ENCODE measurements at regions not wholly inside any gene's neighbourhood (a gene's known extent, or its start where the extent isn't known, plus 50 kb on each side); places are given as distances from the start of the nearest gene placed in this dataset.

DNA sequence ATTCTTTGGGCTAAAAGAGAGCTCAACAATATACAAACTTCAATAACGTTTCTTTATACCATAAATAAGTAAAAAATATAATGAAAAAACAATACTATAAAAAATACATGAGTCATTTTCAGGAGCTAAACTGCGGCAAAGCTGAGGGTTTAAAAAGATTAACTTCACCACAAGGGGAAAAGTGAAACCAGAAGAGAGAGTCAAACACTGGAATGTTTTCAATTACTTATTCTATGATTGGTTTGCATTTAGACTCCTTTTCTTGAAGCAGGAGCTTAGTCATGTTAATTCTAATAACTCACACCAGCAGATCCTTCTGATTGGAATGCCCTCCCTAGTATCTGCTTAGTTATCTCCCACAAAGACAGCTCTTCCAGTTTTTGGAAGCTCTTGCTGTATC lies 627.3 kb downstream of the UTRN start:
- intact Hi-C loops (cut with DNase I; ENCODE audit: low total_unique reads) = no loop called here
- DNase-seq = no peak
- no peaks in the 10 kb centered on the region for H3K4me1 ChIP-seq
- H3K9me3 ChIP-seq = no peaks in the 10 kb centered on the region
- TF ChIP-seq, protein P1, sequence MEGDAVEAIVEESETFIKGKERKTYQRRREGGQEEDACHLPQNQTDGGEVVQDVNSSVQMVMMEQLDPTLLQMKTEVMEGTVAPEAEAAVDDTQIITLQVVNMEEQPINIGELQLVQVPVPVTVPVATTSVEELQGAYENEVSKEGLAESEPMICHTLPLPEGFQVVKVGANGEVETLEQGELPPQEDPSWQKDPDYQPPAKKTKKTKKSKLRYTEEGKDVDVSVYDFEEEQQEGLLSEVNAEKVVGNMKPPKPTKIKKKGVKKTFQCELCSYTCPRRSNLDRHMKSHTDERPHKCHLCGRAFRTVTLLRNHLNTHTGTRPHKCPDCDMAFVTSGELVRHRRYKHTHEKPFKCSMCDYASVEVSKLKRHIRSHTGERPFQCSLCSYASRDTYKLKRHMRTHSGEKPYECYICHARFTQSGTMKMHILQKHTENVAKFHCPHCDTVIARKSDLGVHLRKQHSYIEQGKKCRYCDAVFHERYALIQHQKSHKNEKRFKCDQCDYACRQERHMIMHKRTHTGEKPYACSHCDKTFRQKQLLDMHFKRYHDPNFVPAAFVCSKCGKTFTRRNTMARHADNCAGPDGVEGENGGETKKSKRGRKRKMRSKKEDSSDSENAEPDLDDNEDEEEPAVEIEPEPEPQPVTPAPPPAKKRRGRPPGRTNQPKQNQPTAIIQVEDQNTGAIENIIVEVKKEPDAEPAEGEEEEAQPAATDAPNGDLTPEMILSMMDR (IDR thresholded peaks at IDR 0.05) = no peak
- no peak for TF ChIP-seq POLR2A (IDR thresholded peaks at IDR 0.05)
- no peak overlapping the region for H3K4me3 ChIP-seq
- no peaks in the 10 kb centered on the region for H3K27me3 ChIP-seq
- H3K27ac ChIP-seq = no peak overlapping the region
- no peaks in the 10 kb centered on the region for H3K36me3 ChIP-seq

DNA sequence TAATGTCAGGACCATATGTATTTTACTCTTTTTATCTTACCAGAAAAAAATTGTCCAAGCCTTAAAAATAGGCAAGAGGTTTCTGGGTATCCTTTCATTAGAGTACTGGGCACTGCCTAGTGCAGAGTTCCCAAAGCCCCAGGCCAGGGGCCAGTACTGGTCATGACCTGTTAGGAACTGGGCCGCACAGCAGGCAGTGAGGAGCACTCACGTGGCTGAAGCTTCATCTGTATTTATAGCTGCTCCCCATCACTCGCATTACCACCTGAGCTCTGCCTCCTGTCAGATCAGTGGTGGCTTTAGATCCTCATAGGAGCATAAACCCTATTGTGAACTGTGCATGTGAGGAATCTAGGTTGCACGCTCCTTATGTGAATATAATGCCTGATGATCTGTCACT lies 632.9 kb downstream of the UTRN start:
- intact Hi-C loops (cut with DNase I; ENCODE audit: low total_unique reads) = no loop called here
- no peaks in the 10 kb centered on the region for H3K27me3 ChIP-seq
- no peaks in the 10 kb centered on the region for H3K4me1 ChIP-seq
- H3K9me3 ChIP-seq = no peaks in the 10 kb centered on the region
- no peak overlapping the region for H3K4me3 ChIP-seq
- TF ChIP-seq, protein P1 (IDR thresholded peaks at IDR 0.05) = no peak
- no peak for TF ChIP-seq POLR2A (IDR thresholded peaks at IDR 0.05)
- DNase-seq = no peak
- H3K27ac ChIP-seq = no peak overlapping the region
- H3K36me3 ChIP-seq = no peaks in the 10 kb centered on the region

DNA sequence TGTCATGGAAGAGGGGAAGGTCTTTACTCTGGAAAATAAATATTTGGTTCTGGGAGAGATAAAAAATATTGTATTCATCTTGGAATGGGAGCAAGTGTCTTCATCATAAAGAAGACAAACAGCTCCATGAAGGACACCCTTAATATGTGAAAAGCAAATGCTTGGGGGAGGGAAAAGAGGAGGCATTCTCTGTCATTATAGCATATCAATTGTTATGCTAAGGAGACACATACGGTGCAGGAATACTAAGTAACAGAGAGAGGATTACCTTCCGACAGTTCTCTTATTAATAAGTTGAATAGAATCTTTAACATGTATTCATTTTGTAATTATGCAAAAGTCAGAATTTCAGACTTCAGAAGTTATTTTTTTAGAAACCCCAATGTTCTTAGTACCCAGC lies 634.4 kb downstream of the UTRN start:
- H3K36me3 ChIP-seq = no peaks in the 10 kb centered on the region
- DNase-seq = no peak
- H3K9me3 ChIP-seq = no peaks in the 10 kb centered on the region
- no peaks in the 10 kb centered on the region for H3K4me1 ChIP-seq
- H3K4me3 ChIP-seq = no peak overlapping the region
- H3K27ac ChIP-seq = no peak overlapping the region
- intact Hi-C loops (cut with DNase I; ENCODE audit: low total_unique reads) = no loop called here
- TF ChIP-seq, protein P1 (IDR thresholded peaks at IDR 0.05) = no peak
- TF ChIP-seq POLR2A (IDR thresholded peaks at IDR 0.05) = no peak
- no peaks in the 10 kb centered on the region for H3K27me3 ChIP-seq

DNA sequence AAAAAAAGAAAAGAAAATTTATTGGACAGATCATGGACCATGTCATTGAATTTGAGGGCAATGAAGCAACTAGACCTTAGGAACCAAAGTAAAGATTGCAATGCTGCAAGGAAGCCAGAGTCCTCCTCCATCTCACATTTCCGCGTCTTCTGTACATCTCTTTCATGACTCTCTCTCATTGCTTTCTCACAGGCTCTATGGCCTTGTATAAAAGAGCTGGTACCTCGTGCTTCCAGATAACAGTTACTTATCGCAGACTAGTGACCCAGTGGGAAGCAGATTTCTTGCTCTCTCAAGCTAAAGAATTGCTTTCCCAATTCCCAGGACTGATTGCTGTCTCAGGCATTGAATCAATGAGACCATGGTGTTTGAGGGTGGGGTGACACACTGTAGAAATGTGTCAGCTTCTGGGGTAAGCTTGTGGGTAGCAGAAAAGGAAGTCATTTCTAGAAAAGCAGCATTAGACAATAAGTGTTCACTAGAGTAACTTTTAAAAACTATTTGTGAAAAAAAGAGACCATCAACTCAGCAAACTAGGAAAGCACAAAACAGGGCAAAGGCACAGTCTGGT lies 635.3 kb downstream of the UTRN start:
- H3K9me3 ChIP-seq = no peaks in the 10 kb centered on the region
- no peak for DNase-seq
- H3K27ac ChIP-seq = no peak overlapping the region
- H3K36me3 ChIP-seq = no peaks in the 10 kb centered on the region
- no peaks in the 10 kb centered on the region for H3K4me1 ChIP-seq
- H3K4me3 ChIP-seq = no peak overlapping the region
- no peaks in the 10 kb centered on the region for H3K27me3 ChIP-seq
- intact Hi-C loops (cut with DNase I; ENCODE audit: low total_unique reads) = no loop called here
- TF ChIP-seq, protein P1 (IDR thresholded peaks at IDR 0.05) = no peak

DNA sequence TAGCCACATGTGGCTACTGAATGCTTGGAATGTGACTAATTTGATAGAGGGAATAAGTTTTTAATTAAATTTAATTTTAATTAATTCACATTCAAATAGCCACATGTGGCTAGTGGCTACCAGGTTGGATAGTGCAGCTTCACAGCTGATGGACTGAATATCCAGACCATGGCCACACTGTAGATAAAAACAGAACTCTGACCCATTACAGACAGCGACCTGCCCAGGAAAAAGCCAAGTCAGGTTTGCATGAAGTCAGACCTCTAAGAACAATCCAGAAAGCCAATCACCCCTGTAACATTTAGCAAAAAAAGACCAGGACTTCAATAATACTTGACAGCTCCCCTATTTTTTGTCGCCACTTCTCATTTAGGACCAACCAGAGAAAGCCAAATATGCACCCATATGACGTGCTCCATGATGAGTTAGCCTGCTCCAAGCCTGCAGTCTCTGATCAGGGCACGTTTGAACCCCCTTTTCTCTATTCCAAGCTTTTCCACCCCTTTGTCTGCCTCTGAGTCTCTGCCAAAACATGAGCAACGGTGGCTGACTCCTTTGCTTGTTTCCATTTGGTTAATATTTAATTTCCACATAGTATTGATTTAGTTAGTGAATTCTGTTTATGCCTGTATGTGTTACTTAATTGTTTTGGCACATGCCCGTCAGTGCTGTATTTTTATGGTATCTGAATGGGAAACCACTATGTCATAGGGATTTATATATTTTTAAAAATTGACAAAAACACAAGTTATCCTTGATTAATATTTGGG lies 636.3 kb downstream of the UTRN start:
- no peak for DNase-seq
- intact Hi-C loops (cut with DNase I; ENCODE audit: low total_unique reads) = no loop called here
- Histone ChIP-seq H3K4me3 (no peak overlapping the region), H3K9me3 (no peaks in the 10 kb centered on the region), H3K27me3 (no peaks in the 10 kb centered on the region), H3K4me1 (no peaks in the 10 kb centered on the region), H3K27ac (no peak overlapping the region), H3K36me3 (no peaks in the 10 kb centered on the region)
- TF ChIP-seq, protein P1 (IDR thresholded peaks at IDR 0.05) = no peak
- TF ChIP-seq POLR2A (IDR thresholded peaks at IDR 0.05) = no peak
